GM19239 (cell line): ENCODE measurements at regions not wholly inside any gene's neighbourhood (a gene's known extent, or its start where the extent isn't known, plus 50 kb on each side); places are given as distances from the start of the nearest gene placed in this dataset.

ENCODE experiments used
- DNase-seq: peaks from one replicate; pipeline ENCODE4 v3.0.0; 2011; ENCODE audit warnings: low spot score; ENCODE audit not compliant: insufficient read length
- FAIRE-seq: peaks from 2 replicates; lab custom pipeline; 2011; peaks lifted over from hg19 to GRCh38; lab: Jason Lieb, UNC

- DNase-seq (no peak), FAIRE-seq (no peak)
Observed at GRCh38 chr2:129929321-129930290, 49.9 kb upstream of the RAB6C start.
